ENCODE measurements at regions not wholly inside any gene's neighbourhood (a gene's known extent, or its start where the extent isn't known, plus 50 kb on each side); places are given as distances from the start of the nearest gene placed in this dataset.

DNA sequence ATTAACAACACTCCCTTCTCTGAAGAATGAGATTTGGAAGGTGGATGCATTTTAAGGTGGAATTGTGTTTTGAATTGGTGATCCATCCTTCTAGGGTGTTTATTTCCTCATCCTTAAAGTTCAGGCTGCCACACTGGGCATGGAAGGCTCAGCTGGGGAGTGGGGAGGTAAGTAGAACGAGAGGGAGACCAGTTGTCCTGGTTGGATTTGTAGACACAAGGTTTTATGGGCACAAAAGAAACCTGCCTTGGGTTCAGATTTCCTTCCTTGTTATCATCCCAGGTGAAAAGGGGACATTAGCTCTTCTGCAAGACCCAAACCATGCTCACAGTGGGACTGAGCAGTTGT lies 101.0 kb upstream of the SIX3 start:
- TF ChIP-seq, protein P1, sequence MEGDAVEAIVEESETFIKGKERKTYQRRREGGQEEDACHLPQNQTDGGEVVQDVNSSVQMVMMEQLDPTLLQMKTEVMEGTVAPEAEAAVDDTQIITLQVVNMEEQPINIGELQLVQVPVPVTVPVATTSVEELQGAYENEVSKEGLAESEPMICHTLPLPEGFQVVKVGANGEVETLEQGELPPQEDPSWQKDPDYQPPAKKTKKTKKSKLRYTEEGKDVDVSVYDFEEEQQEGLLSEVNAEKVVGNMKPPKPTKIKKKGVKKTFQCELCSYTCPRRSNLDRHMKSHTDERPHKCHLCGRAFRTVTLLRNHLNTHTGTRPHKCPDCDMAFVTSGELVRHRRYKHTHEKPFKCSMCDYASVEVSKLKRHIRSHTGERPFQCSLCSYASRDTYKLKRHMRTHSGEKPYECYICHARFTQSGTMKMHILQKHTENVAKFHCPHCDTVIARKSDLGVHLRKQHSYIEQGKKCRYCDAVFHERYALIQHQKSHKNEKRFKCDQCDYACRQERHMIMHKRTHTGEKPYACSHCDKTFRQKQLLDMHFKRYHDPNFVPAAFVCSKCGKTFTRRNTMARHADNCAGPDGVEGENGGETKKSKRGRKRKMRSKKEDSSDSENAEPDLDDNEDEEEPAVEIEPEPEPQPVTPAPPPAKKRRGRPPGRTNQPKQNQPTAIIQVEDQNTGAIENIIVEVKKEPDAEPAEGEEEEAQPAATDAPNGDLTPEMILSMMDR (IDR thresholded peaks at IDR 0.05), result no peak
- TF ChIP-seq EP300 (IDR thresholded peaks at IDR 0.05) (no peak), POLR2A (IDR thresholded peaks at IDR 0.05) (no peak), POLR2AphosphoS5 (IDR thresholded peaks at IDR 0.05) (no peak)

All from gastroesophageal sphincter (tissue), 3 donors.